Bronchial epithelial cell (primary cell): ENCODE measurements at regions not wholly inside any gene's neighbourhood (a gene's known extent, or its start where the extent isn't known, plus 50 kb on each side); places are given as distances from the start of the nearest gene placed in this dataset.

Experiments
- DNase-seq: peaks from one replicate; pipeline ENCODE4 v3.0.0-alpha.2; 2010; ENCODE audit warnings: low read depth
- FAIRE-seq: peaks from 2 replicates; lab custom pipeline; 2011; peaks lifted over from hg19 to GRCh38; lab: Jason Lieb, UNC
- H3K27me3 ChIP-seq: 2 replicates; pipeline ENCODE4 v1.5.1; 2011; ENCODE audit warnings: low read length; ENCODE audit not compliant: control insufficient read depth, insufficient read depth
- H3K36me3 ChIP-seq: 2 replicates; pipeline ENCODE4 v1.5.1; 2011; ENCODE audit warnings: low read length; ENCODE audit not compliant: control insufficient read depth, insufficient read depth
- H3K4me3 ChIP-seq: 2 replicates; pipeline ENCODE4 v1.5.1; 2011; ENCODE audit warnings: mild to moderate bottlenecking, low read depth, low read length, control low read depth
- CTCF ChIP-seq: IDR thresholded peaks from 2 replicates; pipeline ENCODE4 v1.5.1; 2011; ENCODE audit warnings: mild to moderate bottlenecking, moderate library complexity, low read length, control low read depth, inconsistent platforms; ENCODE audit not compliant: insufficient read depth, severe bottlenecking

DNA sequence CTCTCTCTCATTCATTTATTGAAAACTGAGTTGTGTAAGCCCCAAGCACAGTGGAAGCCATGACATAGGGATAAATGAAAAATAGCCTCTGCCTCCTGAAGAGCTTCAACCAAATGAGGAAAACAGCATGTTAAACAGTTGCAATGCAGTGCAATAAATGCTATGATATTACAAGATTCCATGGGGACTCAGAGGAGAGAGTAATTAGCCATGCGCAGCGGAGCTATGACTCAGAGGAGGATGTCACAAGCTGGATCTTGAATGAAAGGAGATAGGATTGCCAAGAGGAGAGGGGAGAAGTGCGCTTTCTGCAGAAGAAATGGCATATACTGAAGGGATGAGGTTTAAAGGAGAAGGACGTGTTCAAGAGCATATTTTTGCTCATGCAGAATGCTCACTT is 231.3 kb upstream of the PLXNA2 start:
- peaks cover 3% of the 10 kb centered on the region for H3K27me3 ChIP-seq
- DNase-seq (peak; percentile 43), FAIRE-seq (no peak)
- H3K4me3 ChIP-seq: no peak overlapping the region
- TF ChIP-seq CTCF: no peak
- no peaks in the 10 kb centered on the region for H3K36me3 ChIP-seq

DNA sequence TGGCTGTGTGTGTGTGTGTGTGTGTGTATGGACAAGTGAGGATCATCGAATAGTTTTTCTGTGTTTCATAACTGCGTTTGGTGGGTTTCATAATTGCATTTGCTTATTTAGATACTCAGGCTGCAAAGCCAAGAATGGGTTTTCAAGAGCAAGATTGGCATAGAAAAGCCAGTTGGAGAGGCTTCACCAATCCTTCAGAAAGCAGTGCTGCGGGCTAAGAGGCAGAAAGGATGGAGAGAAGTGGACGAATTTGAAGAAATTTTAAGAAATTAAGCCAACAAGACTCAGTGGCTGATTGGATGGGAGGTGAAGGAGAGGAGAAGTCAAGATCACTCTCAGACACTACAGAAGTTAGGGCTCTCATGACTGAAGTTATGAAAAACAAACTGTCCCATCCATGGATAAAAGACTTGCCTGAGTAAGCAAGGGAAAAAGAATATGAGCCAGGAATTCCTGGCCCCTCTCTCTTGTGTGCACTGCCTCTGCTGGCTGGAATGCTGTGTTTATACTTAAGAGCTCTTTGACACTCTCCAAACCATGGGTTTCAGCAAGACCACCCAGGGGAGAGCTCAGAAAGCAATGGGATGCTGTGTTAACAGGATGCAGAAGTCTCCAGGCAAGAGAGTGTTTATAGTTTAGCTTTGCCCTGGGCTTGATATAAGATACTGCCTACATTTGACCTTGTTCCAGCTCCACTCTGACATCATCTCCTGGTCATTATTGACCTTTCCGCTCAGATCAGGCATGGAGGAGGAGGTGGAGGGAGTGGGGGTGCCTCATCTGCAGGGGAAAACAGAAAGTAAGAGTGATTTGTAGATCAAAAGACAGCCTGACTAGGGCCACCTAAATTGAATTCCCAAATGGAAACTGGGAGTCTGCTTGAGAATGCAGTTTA is 232.0 kb upstream of the PLXNA2 start:
- Histone ChIP-seq H3K27me3 (peaks cover 3% of the 10 kb centered on the region), H3K36me3 (no peaks in the 10 kb centered on the region), H3K4me3 (no peak overlapping the region)
- DNase-seq (no peak), FAIRE-seq (peak; percentile 94)
- peak; percentile 5 for TF ChIP-seq CTCF

- Histone ChIP-seq H3K36me3 (no peaks in the 10 kb centered on the region), H3K27me3 (peaks cover 3% of the 10 kb centered on the region), H3K4me3 (no peak overlapping the region)
- no peak for DNase-seq
- FAIRE-seq: no peak
- no peak for TF ChIP-seq CTCF
Observed at GRCh38 chr1:208476846-208477170, 232.6 kb upstream of the PLXNA2 start.

DNA sequence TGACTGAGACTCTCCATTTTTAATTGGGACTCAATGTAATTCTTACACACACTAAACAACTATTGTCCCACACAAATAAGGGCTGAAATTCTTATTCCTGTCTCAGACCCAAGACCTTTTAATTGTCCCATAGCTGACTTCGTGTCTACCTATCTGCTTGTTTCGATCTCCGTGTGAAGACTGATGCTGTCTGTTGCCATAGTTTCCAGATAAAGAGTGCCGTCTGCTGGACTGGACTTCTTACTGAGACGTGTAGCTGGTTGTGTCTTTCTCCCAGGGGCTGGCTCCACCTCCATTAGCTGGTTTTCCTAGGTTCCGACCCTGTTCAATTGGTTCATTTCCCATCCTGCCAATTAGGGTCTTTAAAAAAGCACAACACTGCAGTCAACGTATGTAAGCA is 235.3 kb upstream of the PLXNA2 start:
- FAIRE-seq: peak; percentile 43
- no peak for DNase-seq
- no peak overlapping the region for H3K4me3 ChIP-seq

GRCh38 chr1:208485512-208485911 is 241.3 kb upstream of the PLXNA2 start:
- H3K4me3 ChIP-seq: no peak overlapping the region
- H3K36me3 ChIP-seq: no peaks in the 10 kb centered on the region
- FAIRE-seq (no peak), DNase-seq (no peak)
- no peaks in the 10 kb centered on the region for H3K27me3 ChIP-seq
- TF ChIP-seq CTCF: no peak

More for the DNA sequence above, 235.3 kb upstream of the PLXNA2 start:
- no peak for TF ChIP-seq CTCF
- H3K36me3 ChIP-seq: no peaks in the 10 kb centered on the region
- peaks cover 3% of the 10 kb centered on the region for H3K27me3 ChIP-seq
